ENCODE measurements at regions not wholly inside any gene's neighbourhood (a gene's known extent, or its start where the extent isn't known, plus 50 kb on each side); places are given as distances from the start of the nearest gene placed in this dataset.
"Not testable (repeated sequence)": the region's sequence is repeated elsewhere in the genome, so short reads cannot be mapped to it uniquely, and the experiment has no call there.

DNA sequence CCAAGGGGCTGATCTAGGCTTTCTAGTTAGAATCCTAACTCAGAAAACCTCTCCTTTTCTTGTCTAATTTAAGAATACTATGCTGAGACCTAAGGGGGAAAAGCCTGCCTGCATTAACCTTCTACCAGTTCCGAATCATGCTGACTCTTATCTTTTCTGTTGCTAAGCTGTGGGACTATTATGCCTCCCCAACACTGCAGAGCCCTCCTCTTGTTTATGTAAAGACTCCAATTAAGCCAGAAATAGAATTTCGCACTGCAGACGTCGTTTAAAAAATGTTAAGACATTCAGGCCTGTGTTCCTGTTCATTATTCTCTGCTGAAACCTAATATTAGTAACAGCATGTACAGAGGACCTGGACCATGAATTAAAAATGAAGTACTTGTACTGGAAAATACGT, 310.6 kb upstream of the ATP11B start:
- no peak for DNase-seq

DNA sequence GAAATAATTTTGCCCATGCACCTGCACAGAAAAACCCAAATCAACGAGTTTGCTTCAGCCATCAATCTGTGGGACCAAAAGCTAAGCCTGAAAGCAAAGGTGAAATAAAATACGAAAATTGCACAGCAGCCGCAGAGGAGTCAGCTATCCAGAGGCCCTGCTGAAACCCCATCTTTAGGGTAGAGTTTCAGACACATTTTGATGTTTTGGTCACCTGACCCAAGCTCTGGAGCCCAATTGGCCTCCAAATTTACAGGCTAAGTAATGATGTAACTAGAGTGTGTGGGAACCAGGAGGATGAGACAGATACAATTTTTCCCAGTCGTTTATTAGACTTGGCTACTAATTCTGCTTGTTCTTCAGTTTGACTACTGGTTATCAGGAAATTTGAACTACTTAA, 308.6 kb upstream of the ATP11B start:
- no peak for DNase-seq

DNA sequence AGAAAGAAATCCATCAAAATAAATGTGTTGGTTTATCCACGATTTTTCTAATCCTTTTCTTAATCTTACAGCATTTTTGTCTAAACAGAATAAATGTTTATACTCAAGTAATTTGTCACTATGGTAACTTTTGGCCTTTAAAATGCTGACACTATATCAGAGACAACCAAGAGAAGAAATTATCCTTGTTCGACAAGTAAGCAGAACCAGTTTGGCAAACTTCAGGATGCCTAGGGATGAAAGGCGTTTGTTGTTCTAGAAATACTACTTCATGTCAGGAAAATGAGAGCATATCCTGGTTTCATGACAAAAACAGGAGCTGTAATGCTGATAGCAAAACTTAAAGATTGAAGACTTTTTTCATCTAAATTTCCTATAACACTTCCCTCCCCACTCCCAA, 308.0 kb upstream of the ATP11B start:
- DNase-seq: no peak

DNA sequence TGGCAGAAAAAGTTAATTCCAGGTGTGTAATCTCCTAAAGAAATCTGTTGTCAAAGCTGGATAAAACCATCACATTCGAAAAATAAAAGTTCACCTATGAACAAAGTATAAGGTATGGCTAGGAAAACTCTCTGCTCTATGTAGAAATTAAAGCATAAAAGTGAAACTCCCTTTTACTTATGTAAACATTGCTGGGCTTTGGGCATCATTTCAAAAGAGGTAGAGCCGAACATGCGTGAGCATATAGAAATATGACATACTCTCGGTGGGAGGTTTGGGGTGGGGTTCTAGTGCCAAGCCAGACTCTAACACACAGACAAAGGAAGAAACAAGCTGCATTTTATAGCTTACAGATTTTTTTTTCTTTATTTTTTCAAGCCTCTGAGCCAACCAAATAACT, 306.8 kb upstream of the ATP11B start:
- no peak for DNase-seq

DNA sequence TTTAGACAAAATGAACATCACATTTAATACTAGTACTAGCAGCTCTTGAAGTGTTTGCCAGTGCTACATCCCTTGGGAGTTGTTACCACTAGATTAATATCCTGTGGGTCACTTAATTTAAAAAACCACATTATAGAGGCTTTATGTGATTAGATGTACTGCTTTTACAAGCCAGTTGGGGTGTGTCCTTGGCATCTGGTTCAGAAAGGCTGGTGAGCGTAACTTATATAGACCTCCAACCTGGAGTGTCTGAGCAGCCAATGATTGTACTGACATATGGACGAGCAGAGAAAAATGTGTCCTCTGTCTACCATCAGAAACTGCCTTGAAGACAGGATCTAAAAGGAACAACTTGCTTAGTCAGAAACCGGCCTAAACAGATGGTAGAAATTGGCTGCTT, 306.2 kb upstream of the ATP11B start:
- DNase-seq: peak; percentile 20

DNA sequence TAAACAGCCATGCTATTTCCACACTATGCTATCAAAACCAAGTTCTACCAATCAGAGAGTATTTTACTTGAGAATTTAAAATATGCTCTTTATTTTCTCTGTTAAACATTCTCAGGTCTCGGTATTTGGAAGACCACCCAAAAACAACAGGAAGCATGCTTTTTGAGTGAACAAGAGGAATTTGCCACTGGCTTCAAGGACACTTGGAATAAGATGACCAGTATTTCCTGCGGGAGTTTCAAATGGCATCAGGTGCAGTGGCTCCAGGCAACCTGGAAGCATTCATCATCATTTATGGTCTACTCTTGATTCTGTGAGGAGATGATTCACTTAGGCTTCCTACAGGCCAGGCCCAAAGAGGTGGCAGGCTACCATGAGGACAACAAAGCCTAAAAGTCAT, 305.7 kb upstream of the ATP11B start:
- DNase-seq: no peak

DNA sequence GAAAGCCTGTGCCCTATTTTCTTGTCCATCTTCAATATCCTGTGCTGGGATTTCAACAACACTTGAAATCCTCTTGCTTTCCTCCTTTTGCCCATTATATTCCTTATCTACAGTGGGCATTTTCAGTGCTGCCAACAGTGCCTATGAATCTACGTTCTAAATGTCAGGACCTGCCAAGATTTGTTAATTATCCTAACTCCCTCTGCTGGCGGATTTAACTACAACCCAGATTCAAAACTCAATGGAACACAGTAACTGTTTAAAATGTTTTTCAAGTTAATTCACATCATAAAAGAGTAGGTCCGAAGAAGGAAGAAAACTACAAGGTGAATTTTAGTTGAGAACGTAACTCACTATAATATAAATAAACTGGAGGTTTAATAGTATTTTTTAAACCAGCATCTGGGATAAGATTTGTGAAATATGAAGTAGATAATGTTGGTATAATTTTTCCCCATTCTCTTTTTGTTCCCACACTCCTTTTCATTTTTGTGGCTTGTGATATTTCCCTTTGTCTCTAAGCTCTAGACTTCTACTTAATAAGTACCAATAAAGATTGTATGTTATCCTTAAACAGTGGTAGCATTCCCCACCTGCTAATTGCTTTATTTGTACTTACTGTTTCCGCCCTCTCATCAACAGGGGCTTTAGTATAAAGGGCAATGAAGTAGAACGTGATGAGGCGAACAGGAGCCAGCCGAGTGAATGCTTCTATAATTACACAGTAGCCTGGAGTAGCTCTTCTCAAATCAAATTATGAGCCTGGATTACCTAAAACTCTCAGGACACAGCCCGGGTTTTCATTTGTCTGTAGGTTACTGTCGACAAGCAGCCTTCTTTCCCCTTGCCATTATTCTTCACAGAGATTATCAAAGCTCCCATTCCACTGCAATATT, 302.5 kb upstream of the ATP11B start:
- DNase-seq: no peak

DNA sequence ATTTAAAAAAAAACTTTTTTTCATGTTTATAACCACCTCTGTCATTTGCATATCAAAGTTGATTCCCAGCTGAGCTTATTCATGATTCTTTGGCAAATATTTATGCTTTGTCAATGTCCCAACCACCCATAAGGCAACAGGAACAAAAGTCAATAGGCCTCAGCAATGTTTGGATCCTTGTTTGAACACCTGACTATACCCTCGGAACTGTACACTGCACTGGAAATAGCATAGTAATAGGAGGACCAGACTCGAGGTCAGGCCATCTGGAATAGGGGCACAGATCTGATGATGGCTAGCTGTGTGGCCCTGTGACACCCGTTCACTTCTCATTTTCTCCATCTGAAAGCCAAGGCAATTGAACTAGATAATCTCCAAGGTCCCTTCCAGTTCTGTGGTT, 301.7 kb upstream of the ATP11B start:
- DNase-seq: no peak

DNA sequence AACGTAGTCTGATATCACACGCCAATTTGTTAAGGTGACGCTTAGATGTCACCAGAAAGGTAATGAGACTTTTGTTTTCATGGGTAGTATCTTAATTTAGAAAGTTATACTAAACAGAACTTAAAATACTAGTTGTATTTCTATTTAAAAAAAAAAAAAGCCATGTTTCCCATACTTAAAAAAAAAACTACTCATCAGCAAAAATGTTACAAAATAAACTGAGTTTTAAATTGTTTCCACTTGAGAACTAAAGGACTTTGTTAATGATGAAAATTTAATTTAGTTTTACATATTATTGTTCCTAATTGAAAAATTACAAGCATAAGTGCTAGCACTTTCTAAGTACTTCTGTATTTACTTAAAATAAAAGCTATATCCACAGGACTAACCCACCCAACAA, 300.8 kb upstream of the ATP11B start:
- DNase-seq: no peak

DNA sequence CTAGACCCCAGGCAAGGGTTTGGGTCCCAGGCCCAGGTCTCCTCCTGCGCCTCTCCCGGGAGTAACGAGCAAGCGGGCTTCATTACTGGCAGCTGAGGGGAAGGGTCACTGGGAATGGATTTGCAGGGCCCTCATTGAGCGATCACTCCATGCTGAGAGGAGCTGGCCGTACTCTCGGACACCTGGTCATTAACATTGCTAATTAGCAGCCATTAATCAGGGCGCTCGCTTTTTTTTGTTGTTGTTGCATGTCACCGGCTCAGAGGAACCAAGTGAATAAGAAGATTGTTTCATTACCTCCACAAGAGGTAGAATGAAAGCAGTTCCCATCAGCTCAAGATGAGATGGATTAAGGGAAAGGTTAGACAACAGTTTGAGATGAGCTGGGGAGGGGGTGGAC, 293.0 kb upstream of the ATP11B start:
- no peak for DNase-seq

DNA sequence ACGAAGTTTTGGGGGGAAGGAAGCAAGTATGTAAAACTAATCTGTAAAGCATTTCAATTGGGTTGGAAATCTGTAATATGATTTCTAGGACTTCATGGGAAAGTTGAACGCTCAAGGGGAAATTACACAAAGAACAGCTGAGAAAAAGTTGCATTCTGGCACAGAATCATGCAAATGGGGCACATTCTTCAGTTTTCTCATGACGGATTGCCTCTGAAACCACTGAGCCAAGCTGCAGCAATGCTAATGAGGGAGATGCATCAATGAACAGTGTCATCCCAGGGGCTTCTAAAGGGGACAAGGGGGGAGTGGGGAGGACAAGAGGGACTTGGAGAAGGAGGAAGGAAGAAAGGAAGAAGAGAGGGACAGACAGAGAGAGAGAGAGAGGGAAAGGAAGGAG, 291.4 kb upstream of the ATP11B start:
- peak; percentile 53 for DNase-seq

DNA sequence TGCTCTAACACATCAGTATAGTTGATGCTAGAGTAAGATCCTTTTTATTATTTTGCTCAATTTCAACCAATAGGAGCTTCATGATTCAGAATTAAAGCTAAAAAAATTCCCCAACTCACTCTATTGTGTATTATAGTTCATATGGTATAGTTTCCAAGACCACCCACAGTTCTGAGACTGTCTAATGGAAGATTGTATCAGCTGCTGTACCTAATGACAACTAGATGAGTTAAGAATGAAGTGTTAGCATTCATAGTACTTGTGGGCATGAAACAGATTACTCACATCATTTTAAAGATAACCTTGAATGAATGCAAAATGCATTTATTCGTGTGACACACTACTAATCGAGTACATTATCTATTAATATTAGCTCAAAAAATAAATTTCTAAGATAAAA, 289.9 kb upstream of the ATP11B start:
- DNase-seq: no peak

DNA sequence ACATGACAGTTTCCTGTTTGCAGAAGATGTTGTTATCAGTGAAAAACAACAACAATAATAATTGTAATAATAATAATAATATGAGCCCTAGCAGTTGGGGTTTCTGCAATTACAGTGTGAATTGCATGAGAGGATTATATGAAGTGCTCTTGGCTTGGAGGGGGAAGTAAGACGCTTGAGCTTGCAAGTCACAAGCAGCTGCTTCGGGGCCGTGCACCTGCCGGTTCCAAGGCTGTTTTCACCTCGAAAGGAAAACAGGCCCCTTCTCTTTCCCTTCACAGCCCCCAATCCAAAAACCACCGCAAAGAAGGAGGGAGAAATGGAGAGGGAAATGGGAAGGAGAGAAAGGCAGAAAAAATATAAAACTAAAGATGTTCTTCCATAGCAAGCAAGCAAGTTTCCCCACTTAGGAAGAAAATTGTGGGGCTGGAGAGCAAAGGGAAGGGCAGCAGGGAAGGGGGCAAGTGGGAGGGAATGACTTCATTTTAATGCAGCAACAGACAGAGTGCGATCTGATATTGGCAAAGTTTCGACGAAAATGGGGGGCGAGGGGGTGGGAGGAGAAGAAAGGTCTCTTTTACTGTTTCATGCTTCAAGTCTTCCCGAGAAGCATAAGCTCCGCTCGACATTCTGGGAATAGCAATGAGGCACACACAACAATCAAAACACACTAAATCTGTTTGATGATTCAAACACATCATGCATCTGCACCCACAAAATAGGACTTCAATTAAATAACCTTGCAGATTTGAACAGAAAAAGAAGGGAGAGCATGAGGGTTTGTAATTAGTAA, 284.2 kb upstream of the ATP11B start:
- no peak for DNase-seq

DNA sequence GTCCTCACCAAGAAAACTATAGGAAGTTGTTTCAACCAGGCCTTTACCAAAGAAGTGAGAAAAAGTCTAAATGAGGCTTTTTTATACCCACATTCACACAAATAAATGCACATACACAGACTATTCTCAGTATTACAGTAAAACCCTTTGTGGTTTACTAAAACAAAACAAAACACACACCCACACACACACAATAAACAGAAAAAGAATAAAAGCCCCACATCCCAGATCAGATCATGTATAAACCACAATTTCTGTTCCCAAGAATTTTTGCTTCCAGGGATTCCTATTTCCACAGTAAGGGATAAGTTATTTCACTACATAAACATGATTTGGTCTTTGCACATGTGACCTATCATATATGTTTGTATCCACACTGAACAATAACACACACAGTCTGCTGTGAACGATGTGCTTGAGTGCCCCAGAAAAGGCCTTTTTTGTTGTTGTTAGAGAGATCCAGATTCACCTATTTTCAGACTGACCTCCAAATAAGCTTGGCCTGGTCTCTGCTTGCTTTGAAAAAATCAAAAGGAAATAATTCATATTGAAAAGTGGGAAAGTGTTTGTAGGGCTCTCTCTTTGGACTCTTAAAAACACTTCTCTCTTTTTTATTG, 283.4 kb upstream of the ATP11B start:
- no peak for DNase-seq

DNA sequence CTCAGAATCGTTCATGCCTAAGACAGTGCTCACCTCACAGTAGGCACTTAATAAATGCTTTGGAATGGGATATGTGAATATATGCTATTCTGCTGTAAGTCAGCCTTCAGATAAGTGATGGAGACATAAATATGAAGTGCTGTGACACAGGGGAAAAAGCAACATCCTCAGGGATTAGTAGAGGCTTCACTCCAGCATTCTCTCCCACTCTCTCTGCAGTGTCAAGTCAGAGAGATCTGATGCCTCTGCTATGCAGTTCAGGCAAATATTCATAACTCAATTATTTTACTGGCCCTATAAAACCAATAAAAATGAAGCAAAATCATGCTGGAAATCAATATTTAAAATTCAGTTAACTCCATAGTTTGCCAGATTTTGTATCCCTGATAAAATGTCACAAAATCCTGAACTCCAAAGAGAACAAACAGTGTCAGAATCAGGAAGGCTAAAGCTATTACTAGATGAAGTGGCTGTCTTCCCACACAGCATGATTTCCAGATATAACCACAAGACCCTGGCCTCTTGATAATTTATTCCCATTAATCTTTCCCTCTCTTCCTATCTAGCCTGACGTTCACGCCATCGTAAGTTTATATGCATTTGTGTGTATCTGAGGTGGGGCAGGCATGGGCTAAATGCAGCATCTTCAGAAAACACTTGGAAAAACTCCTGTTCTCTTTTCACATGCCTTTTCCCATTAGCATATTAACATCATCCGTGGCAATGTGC, 278.9 kb upstream of the ATP11B start:
- DNase-seq: no peak

DNA sequence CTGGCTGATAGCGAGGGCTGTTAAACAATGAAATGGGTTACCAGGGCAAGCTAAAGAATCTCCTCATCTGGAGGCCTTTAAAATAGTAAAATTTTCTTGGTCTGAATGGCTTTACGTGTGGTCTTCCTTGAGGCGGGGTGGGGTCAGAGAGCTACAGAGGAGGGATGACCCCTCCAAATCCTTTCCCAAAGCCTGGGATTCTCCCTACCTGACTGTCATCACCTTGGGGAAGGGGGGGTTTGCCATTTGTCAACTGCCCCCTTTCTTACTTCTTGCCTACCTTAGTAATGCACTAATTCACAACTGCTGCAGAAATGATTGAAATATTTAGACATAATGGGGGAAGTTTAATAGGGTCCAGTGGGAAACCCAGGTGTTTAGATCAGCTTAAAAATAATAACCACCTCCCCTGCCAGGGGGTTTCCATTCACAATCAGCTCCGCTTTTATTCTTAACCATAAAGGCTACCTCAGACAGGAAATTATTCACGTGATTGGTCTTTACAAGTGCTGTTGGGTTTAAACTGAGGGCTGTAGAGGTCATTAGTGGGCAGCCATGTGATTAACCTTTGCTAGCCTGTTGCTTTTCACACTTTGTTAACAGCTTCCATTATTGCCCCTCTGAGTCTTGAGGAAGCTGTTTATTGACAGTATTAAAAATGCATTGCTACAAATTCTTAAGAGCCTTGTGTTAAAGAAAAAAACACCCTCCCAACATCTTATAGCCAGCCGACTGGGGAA, 276.5 kb upstream of the ATP11B start:
- DNase-seq: no peak

DNA sequence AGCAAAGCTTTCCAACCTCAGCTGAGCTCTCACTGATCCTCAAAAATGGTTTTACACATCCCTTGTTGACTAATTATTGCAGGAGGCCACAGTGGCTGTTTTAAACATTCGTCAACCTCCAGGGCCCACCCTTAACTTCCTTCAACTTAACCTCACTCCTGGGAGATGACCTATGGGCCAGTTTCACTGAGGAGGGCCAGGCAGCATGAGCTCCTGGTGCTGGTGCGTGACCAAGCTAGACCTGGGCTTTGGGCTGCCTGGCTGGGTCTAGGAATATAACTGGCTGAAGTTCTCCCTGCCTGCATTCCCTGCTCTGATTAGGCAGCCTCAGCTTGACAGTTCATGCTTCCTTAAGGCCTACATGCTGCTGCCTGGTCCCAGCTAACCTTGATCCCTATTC, 273.7 kb upstream of the ATP11B start:
- no peak for DNase-seq

DNA sequence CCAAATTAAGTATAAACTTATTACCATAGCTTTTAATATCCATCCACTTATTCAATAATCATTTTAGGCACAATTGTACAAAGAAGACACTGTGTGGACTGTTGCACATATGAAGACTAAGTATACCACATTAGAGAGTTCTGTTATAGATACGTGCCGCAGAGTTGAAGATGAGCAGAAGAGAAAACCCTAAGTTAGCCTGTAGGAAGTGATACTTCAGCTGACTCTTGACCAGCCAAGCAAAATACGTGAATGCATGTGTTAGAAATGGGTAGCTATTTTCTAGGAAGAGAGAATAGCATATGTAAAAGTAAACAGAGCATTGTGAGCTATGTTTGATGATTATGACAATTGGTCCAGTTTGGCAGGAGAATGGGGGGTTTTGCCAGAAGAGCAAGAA, 272.0 kb upstream of the ATP11B start:
- DNase-seq: no peak

DNA sequence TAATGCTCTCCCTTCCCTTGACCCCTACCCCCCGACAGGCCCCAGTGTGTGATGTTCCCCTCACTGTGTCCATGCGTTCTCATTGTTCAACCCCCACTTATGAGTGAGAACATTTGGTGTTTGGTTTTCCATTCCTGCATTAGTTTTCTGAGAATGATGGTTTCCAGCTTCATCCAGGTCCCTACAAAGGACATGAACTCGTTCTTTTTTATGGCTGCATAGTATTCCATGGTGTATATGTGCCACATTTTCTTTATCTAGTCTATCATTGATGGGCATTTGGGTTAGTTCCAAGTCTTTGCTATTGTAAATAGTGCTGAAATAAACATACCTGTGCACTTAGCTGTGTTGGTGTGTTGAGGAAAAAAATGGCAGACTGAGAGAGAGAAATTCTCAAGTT, 269.9 kb upstream of the ATP11B start:
- DNase-seq: not testable (repeated sequence)

DNA sequence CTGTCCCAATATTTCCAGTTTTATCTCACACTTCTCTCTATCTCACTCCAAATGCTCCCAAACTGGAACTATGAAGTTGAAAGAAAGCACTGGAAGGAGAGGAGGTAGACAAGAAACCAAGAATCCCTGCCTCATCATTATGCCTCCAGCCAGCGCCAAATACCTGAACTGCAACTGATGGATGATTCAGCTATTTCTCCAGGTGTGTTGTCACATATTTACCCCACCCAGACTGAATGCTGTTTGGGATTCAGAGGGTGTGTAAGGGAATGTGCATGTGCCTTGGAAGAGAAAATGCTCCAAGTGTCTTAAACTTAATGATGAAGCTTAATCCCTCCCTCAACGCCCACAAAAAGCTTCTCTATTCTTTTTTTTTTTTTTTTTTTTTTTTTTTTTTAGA, 269.5 kb upstream of the ATP11B start:
- no peak for DNase-seq

DNA sequence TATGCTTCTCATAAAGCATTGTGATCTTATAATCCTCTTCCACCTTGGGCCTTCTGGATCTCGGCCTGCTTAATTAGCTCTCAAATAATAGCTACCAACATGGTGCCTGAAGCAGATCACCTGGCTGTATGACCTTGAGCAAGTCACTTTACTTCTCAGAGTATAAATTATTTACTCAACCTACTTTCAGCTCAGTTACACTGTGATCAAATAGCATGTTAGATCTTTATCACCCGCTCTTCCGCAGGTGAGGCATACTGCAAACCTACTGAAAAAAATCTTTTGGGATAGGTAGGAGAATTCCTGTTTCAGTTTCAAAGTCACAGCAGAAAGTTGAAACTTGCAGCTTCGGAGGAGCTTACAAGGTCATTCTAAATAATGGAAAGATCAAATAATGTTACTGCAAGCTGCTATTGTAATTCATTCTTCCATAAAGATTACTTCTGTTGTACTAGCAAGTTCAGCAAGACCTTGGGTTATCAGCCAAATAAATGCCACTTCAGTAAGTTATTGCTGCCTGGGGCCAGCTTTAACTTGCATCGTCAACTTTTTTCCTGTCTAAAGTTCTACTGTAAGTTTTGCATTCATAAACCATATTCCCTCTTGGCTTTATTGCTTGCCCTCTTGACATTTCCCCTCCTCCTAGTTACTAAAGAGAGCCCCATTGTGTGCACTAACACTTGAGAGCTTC, 268.4 kb upstream of the ATP11B start:
- no peak for DNase-seq
